Nephron (organoid): ENCODE measurements at regions not wholly inside any gene's neighbourhood (a gene's known extent, or its start where the extent isn't known, plus 50 kb on each side); places are given as distances from the start of the nearest gene placed in this dataset.
A peak's percentile ranks its signal among the peaks of the same experiment; 100 is the strongest.

Source experiments
- H3K27ac Mint-ChIP-seq, 3 experiments: 2 replicates each; pipeline ENCODE4 v1.8.0; 2020; ENCODE audit warnings: mixed read lengths in 3 of 3, mild to moderate bottlenecking in 2 of 3, moderate library complexity in 1 of 3
- H3K27me3 Mint-ChIP-seq: 2 replicates; pipeline ENCODE4 v1.8.0; 2021; ENCODE audit warnings: low read depth, mild to moderate bottlenecking, moderate library complexity, mixed read lengths
- H3K36me3 Mint-ChIP-seq: 2 replicates; pipeline ENCODE4 v1.8.0; 2020; ENCODE audit warnings: low read depth, mixed read lengths
- H3K4me1 Mint-ChIP-seq: 2 replicates; pipeline ENCODE4 v1.8.0; 2020; ENCODE audit warnings: mixed read lengths
- H3K4me3 Mint-ChIP-seq, 3 experiments: 2 replicates each; pipeline ENCODE4 v1.8.0; 2020; ENCODE audit warnings: mild to moderate bottlenecking in 3 of 3, mixed read lengths in 3 of 3, moderate library complexity in 2 of 3
- H3K9me3 Mint-ChIP-seq: 2 replicates; pipeline ENCODE4 v1.8.0; 2020; ENCODE audit warnings: mixed read lengths
- TF ChIP-seq, protein P1 (sequence below), 3 experiments: fragments of 200-600 bp; sonication (generic); IDR thresholded peaks; one replicate each; pipeline ENCODE4 v1.5.0; 2021; ENCODE audit warnings: antibody characterized with exemption in 3 of 3; ENCODE audit not compliant: unreplicated experiment in 3 of 3

- Mint-ChIP-seq H3K27ac (no peak overlapping the region), H3K4me3 (no peak overlapping the region), H3K36me3 (no peaks in the 10 kb centered on the region), H3K9me3 (peaks cover 12% of the 10 kb centered on the region), H3K4me1 (no peaks in the 10 kb centered on the region), H3K27me3 (no peaks in the 10 kb centered on the region)
- TF ChIP-seq, protein P1, sequence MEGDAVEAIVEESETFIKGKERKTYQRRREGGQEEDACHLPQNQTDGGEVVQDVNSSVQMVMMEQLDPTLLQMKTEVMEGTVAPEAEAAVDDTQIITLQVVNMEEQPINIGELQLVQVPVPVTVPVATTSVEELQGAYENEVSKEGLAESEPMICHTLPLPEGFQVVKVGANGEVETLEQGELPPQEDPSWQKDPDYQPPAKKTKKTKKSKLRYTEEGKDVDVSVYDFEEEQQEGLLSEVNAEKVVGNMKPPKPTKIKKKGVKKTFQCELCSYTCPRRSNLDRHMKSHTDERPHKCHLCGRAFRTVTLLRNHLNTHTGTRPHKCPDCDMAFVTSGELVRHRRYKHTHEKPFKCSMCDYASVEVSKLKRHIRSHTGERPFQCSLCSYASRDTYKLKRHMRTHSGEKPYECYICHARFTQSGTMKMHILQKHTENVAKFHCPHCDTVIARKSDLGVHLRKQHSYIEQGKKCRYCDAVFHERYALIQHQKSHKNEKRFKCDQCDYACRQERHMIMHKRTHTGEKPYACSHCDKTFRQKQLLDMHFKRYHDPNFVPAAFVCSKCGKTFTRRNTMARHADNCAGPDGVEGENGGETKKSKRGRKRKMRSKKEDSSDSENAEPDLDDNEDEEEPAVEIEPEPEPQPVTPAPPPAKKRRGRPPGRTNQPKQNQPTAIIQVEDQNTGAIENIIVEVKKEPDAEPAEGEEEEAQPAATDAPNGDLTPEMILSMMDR (IDR thresholded peaks at IDR 0.05; ENCODE audit: unreplicated experiment in 3 of 3): no peak
Observed at GRCh38 chrX:113950081-113950678, 633.7 kb upstream of the HTR2C start.

DNA sequence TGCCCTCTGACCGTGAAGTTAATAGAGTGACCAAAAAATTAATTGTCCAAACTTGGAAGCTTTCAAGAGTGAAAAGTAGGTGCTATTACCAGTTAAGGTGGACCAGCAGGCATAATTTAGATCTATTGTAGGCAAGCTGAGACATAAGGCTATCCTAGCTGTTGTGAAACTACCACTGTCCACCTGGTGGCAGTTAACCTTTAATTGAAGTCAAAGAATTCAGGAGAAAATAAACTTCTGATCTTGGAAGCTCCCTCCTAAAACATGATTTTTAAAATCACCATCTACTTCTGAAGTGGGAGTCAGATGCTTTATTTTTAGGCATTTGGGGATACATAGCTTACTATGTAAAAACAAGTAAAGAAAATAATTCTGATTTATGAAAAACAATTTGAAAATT lies 636.3 kb upstream of the HTR2C start:
- TF ChIP-seq, protein P1 (IDR thresholded peaks at IDR 0.05; ENCODE audit: unreplicated experiment in 3 of 3): peak in 2 of 3 experiments; percentile 20 to 35
- Mint-ChIP-seq H3K9me3 (peaks cover 10% of the 10 kb centered on the region), H3K4me1 (no peaks in the 10 kb centered on the region), H3K36me3 (no peaks in the 10 kb centered on the region), H3K27me3 (no peaks in the 10 kb centered on the region), H3K4me3 (no peak overlapping the region), H3K27ac (no peak overlapping the region)

DNA sequence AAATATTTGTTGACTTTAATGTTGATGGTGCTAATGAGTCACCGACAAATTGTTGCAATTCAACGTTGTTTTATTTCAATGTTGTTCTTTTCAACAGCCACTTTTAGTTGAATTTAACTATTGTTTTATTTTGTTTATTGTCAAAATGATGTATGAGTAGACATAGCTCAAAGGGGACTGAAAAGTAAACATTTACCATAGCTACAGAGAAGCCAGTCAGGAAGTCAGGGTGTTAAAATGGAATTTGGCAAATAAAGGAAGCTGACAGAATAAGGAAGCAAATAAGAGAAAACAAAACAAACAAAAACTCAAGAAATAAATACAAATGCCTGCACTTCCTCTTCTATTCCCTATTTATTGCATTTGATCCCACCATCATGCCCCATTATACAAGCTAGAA lies 648.4 kb upstream of the HTR2C start:
- Mint-ChIP-seq H3K4me3 (no peak overlapping the region), H3K27me3 (peaks cover 1% of the 10 kb centered on the region), H3K9me3 (peaks cover 4% of the 10 kb centered on the region), H3K36me3 (no peaks in the 10 kb centered on the region), H3K27ac (no peak overlapping the region), H3K4me1 (no peaks in the 10 kb centered on the region)
- TF ChIP-seq, protein P1 (IDR thresholded peaks at IDR 0.05; ENCODE audit: unreplicated experiment in 3 of 3): no peak

DNA sequence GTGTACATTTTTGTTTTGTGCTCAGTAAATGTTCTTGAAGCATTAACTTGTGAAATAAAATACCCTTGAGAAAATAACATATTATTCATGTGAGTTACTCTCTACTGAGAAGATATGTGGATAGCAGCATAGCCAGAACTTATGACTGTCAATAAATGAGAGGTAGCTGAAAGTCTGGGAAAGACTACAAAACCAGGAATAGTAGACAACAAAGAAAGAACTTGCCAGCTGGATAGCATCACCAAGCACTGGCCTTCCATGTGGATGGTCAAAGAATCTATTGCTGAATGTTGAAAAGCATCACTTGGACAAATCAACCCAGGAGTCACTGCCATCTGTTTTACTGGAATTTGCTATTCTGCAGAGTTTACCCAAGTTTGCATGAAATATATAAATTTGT lies 650.0 kb upstream of the HTR2C start:
- H3K27me3 Mint-ChIP-seq: peaks cover 3% of the 10 kb centered on the region
- H3K27ac Mint-ChIP-seq: no peak overlapping the region
- H3K36me3 Mint-ChIP-seq: no peaks in the 10 kb centered on the region
- peaks cover 11% of the 10 kb centered on the region for H3K9me3 Mint-ChIP-seq
- TF ChIP-seq, protein P1 (IDR thresholded peaks at IDR 0.05; ENCODE audit: unreplicated experiment in 3 of 3): no peak
- H3K4me3 Mint-ChIP-seq: no peak overlapping the region
- no peaks in the 10 kb centered on the region for H3K4me1 Mint-ChIP-seq

- H3K36me3 Mint-ChIP-seq: no peaks in the 10 kb centered on the region
Observed at GRCh38 chrX:113929004-113929403, 654.9 kb upstream of the HTR2C start.

DNA sequence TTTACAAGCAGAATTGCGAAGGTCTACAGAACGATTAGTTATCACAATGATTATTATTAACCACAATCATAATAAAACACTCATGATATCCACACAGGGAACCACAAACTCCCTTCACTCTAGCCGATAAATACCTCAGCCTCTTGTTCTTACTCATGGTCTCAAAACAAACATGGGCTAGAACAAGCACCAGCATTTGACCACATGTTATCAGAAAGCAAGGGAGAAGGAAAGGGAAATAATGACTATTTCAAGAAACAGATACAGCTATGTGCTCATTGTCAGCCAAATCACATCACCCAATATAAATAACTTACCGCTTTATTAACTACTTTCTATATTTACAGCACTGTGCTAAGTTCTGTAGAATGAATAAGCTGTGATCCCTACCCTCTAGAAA lies 663.2 kb upstream of the HTR2C start:
- no peaks in the 10 kb centered on the region for H3K36me3 Mint-ChIP-seq
- peaks cover 5% of the 10 kb centered on the region for H3K9me3 Mint-ChIP-seq
- TF ChIP-seq, protein P1 (IDR thresholded peaks at IDR 0.05; ENCODE audit: unreplicated experiment in 3 of 3): no peak
- H3K4me1 Mint-ChIP-seq: no peaks in the 10 kb centered on the region
- H3K27ac Mint-ChIP-seq: no peak overlapping the region
- no peaks in the 10 kb centered on the region for H3K27me3 Mint-ChIP-seq
- no peak overlapping the region for H3K4me3 Mint-ChIP-seq

More at GRCh38 chrX:113929004-113929403, 654.9 kb upstream of the HTR2C start:
- Mint-ChIP-seq H3K27ac (no peak overlapping the region), H3K4me1 (no peaks in the 10 kb centered on the region), H3K27me3 (peaks cover 3% of the 10 kb centered on the region), H3K4me3 (no peak overlapping the region), H3K9me3 (peaks cover 28% of the 10 kb centered on the region)
- TF ChIP-seq, protein P1 (IDR thresholded peaks at IDR 0.05; ENCODE audit: unreplicated experiment in 3 of 3): peak; percentile 38 to 69 (median 40)
